ENCODE measurements at regions not wholly inside any gene's neighbourhood (a gene's known extent, or its start where the extent isn't known, plus 50 kb on each side); places are given as distances from the start of the nearest gene placed in this dataset.

DNA sequence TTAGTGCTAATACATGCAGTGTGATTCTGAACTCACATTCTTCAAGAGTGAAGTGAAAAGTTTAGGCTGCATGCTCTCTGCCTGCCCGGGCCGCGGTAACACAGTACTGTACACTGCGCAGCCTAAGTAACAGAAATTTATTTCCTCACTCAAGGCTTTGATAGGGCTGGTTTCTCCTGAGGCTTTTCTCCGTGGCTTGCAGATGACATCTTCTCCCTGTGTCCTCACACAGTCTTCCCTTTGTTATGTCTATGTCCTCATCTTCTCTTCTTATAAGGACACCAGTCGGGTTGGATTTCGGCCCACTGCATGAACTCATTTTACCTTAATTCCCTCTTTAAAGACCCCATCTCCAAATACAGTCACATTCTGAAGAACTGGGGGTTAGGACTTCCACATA lies 51.1 kb upstream of the TMEM170B start:
- TF ChIP-seq, protein P1, sequence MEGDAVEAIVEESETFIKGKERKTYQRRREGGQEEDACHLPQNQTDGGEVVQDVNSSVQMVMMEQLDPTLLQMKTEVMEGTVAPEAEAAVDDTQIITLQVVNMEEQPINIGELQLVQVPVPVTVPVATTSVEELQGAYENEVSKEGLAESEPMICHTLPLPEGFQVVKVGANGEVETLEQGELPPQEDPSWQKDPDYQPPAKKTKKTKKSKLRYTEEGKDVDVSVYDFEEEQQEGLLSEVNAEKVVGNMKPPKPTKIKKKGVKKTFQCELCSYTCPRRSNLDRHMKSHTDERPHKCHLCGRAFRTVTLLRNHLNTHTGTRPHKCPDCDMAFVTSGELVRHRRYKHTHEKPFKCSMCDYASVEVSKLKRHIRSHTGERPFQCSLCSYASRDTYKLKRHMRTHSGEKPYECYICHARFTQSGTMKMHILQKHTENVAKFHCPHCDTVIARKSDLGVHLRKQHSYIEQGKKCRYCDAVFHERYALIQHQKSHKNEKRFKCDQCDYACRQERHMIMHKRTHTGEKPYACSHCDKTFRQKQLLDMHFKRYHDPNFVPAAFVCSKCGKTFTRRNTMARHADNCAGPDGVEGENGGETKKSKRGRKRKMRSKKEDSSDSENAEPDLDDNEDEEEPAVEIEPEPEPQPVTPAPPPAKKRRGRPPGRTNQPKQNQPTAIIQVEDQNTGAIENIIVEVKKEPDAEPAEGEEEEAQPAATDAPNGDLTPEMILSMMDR (IDR thresholded peaks at IDR 0.05; ENCODE audit: low read depth, low read length, poor library complexity, severe bottlenecking): no peak
- TF ChIP-seq EZH2phosphoT487 (IDR thresholded peaks at IDR 0.05; ENCODE audit: borderline replicate concordance, low read length): no peak
